ENCODE measurements at regions not wholly inside any gene's neighbourhood (a gene's known extent, or its start where the extent isn't known, plus 50 kb on each side); places are given as distances from the start of the nearest gene placed in this dataset.

DNA sequence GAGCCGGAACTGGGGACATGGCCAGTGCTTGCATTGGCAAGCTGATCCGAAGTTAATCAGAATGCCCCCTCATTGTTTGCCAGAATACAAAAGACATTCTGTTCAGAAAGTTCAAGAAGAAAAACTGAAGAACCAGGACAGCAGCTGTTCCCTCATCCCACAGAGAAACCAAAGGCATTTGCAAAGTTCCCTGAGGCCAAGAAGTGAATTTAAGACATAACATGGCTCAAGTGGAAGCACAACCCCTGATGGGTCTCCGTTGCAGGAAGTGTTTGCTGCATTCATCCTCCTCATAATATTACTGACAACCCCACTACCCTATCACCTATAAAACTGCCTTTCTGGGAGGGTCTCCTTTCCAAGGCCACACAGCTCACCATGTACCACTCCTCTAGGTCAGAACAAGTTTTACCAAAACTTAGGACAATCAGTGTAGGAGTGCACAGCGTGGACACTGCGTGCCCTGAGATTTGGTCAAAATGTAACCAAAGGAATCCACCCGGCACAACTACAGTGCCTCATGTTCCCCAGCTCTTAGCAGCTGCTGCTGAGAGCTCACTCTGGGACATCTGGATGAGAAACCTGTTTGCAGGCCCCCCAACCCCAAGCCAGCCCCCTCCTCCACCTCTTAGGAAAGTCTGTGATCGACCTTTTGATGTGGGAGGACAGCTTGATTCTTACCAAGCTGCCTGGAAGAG, 101.6 kb upstream of the AKIP1 start:
- no peak for TF ChIP-seq POLR2A (IDR thresholded peaks at IDR 0.05; ENCODE audit: low read length)
- TF ChIP-seq GATA1 (IDR thresholded peaks at IDR 0.05; ENCODE audit: low read depth, low read length) = no peak
